GM23338 (cell line): ENCODE measurements at regions not wholly inside any gene's neighbourhood (a gene's known extent, or its start where the extent isn't known, plus 50 kb on each side); places are given as distances from the start of the nearest gene placed in this dataset.

ENCODE experiments used
- ATAC-seq: fragments of 200-7000 bp; cut with Tn5 transposase; 3 replicates; pipeline ENCODE4 v1.9.1; 2020
- DNase-seq: peaks from one replicate; pipeline ENCODE4 v3.0.0-alpha.2; 2015; ENCODE audit warnings: low spot score
- H2AFZ ChIP-seq: fragments of 200-600 bp; sonication (generic); 2 replicates; pipeline ENCODE4 v1.8.0; 2016; ENCODE audit warnings: antibody characterized with exemption, mild to moderate bottlenecking, moderate library complexity
- H3F3A ChIP-seq: fragments of 200-600 bp; sonication (generic); replicated peaks from 2 replicates; pipeline ENCODE4 v1.8.0; 2017; ENCODE audit warnings: antibody characterized with exemption, mixed run types, low read depth
- H3K27ac ChIP-seq: fragments of 200-600 bp; sonication (generic); 2 replicates; pipeline ENCODE4 v1.6.1; 2016; ENCODE audit warnings: low read depth
- H3K27me3 ChIP-seq: fragments of 200-600 bp; sonication (generic); 2 replicates; pipeline ENCODE4 v1.8.0; 2016; ENCODE audit warnings: mild to moderate bottlenecking, mixed run types, moderate library complexity; ENCODE audit not compliant: insufficient read depth
- H3K36me3 ChIP-seq: fragments of 200-600 bp; sonication (generic); 2 replicates; pipeline ENCODE4 v1.8.0; 2016; ENCODE audit warnings: mild to moderate bottlenecking; ENCODE audit not compliant: insufficient read depth
- H3K4me1 ChIP-seq: fragments of 200-600 bp; sonication (generic); 2 replicates; pipeline ENCODE4 v1.8.0; 2016; ENCODE audit warnings: mild to moderate bottlenecking, moderate library complexity; ENCODE audit not compliant: insufficient read depth
- H3K4me2 ChIP-seq: fragments of 200-600 bp; sonication (generic); 2 replicates; pipeline ENCODE4 v1.7.1; 2017; ENCODE audit warnings: mixed run types
- H3K4me3 ChIP-seq: fragments of 200-600 bp; sonication (generic); 2 replicates; pipeline ENCODE4 v1.6.1; 2016; ENCODE audit warnings: mixed run types
- H3K79me2 ChIP-seq: fragments of 200-600 bp; sonication (generic); replicated peaks from 2 replicates; pipeline ENCODE4 v1.8.0; 2017; ENCODE audit warnings: mild to moderate bottlenecking; ENCODE audit not compliant: insufficient read depth
- H3K9me2 ChIP-seq: fragments of 200-600 bp; sonication (generic); 2 replicates; pipeline ENCODE4 v1.8.0; 2017; ENCODE audit not compliant: insufficient read depth
- H4K20me1 ChIP-seq: fragments of 200-600 bp; sonication (generic); replicated peaks from 2 replicates; pipeline ENCODE4 v1.8.0; 2017; ENCODE audit warnings: mild to moderate bottlenecking; ENCODE audit not compliant: insufficient read depth
- H3K27ac Mint-ChIP-seq: 2 replicates; pipeline ENCODE4 v1.8.0; 2020; ENCODE audit warnings: inconsistent platforms, mild to moderate bottlenecking, moderate library complexity, mixed read lengths
- H3K27me3 Mint-ChIP-seq: 3 replicates; pipeline ENCODE4 v1.8.0; 2022; ENCODE audit warnings: low read depth, mild to moderate bottlenecking, moderate library complexity, mixed read lengths, inconsistent platforms; ENCODE audit not compliant: insufficient read depth, poor library complexity
- H3K36me3 Mint-ChIP-seq: 3 replicates; pipeline ENCODE4 v1.8.0; 2021; ENCODE audit warnings: low read depth, mild to moderate bottlenecking, inconsistent platforms, moderate library complexity, mixed read lengths
- H3K4me1 Mint-ChIP-seq: 3 replicates; pipeline ENCODE4 v1.8.0; 2020; ENCODE audit warnings: mild to moderate bottlenecking, inconsistent platforms, mixed read lengths
- H3K4me3 Mint-ChIP-seq: 3 replicates; pipeline ENCODE4 v1.8.0; 2021; ENCODE audit warnings: moderate library complexity, mild to moderate bottlenecking, inconsistent platforms, mixed read lengths
- H3K9me3 Mint-ChIP-seq: 3 replicates; pipeline ENCODE4 v1.8.0; 2020; ENCODE audit warnings: moderate library complexity, mild to moderate bottlenecking, inconsistent platforms, mixed read lengths
- CREB1 ChIP-seq: fragments of 250-450 bp; sonication (Bioruptor Pico); IDR thresholded peaks from 2 replicates; pipeline ENCODE4 v1.5.0; 2020; ENCODE audit warnings: low read depth, mild to moderate bottlenecking, moderate library complexity
- EZH2 ChIP-seq: fragments of 200-600 bp; sonication (generic); IDR thresholded peaks from one replicate; pipeline ENCODE4 v1.8.0; 2017; ENCODE audit warnings: antibody characterized with exemption, mild to moderate bottlenecking, low read depth; ENCODE audit not compliant: unreplicated experiment
- JUNB ChIP-seq: IDR thresholded peaks from one replicate; pipeline ENCODE4 v1.6.1; 2016; ENCODE audit warnings: antibody characterized with exemption; ENCODE audit not compliant: unreplicated experiment
- POLR2AphosphoS5 ChIP-seq: IDR thresholded peaks from 2 replicates; pipeline ENCODE4 v1.6.1; 2016; ENCODE audit warnings: antibody characterized with exemption, low read depth
- ZNF114 ChIP-seq: fragments of 250-450 bp; sonication (Bioruptor Pico); IDR thresholded peaks from 2 replicates; pipeline ENCODE4 v1.5.0; 2020; ENCODE audit warnings: mild to moderate bottlenecking, moderate library complexity
- TF ChIP-seq, protein P1 (sequence below): IDR thresholded peaks from 2 replicates; pipeline ENCODE4 v1.6.1; 2016; ENCODE audit warnings: antibody characterized with exemption
- TF ChIP-seq, protein P2 (sequence below): fragments of 250-450 bp; sonication (Bioruptor Pico); IDR thresholded peaks from 2 replicates; pipeline ENCODE4 v1.5.0; 2020; ENCODE audit warnings: mild to moderate bottlenecking, moderate library complexity

DNA sequence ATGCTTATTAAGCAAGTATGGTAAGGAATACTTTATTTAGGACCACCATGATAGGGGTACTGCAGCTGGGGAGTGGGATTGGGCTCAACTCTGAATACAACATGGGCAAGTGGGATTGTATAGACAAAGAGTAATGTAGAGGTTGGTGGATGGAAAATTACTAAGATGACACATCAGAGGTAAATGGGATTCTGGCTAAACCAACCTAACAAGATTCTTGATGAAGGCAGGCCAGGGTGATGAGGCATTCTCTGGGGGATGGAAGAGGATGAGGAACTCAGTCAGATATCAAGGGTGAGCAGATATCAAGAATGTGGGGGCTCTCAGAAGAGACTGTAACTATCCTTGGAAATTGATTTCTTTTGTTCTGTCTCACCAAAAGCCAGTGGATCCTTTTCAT lies 107.2 kb downstream of the NMUR2 start:
- no peaks in the 10 kb centered on the region for H3K27me3 ChIP-seq
- Mint-ChIP-seq H3K27me3 (peaks cover 2% of the 10 kb centered on the region), H3K9me3 (no peaks in the 10 kb centered on the region), H3K4me3 (no peak overlapping the region), H3K27ac (no peak overlapping the region), H3K36me3 (no peaks in the 10 kb centered on the region), H3K4me1 (no peaks in the 10 kb centered on the region)
- DNase-seq = no peak
- H3K79me2 ChIP-seq = no peaks in the 10 kb centered on the region
- no peaks in the 10 kb centered on the region for H3K9me2 ChIP-seq
- H3K36me3 ChIP-seq = no peaks in the 10 kb centered on the region
- no peak overlapping the region for H2AFZ ChIP-seq
- no peaks in the 10 kb centered on the region for H3F3A ChIP-seq
- no peak overlapping the region for H3K27ac ChIP-seq
- TF ChIP-seq JUNB (no peak), EZH2 (no peak), CREB1 (no peak), ZNF114 (CRISPR knock-in tag) (no peak), POLR2AphosphoS5 (no peak)
- TF ChIP-seq, protein P1, sequence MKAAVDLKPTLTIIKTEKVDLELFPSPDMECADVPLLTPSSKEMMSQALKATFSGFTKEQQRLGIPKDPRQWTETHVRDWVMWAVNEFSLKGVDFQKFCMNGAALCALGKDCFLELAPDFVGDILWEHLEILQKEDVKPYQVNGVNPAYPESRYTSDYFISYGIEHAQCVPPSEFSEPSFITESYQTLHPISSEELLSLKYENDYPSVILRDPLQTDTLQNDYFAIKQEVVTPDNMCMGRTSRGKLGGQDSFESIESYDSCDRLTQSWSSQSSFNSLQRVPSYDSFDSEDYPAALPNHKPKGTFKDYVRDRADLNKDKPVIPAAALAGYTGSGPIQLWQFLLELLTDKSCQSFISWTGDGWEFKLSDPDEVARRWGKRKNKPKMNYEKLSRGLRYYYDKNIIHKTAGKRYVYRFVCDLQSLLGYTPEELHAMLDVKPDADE = no peak
- TF ChIP-seq, protein P2, sequence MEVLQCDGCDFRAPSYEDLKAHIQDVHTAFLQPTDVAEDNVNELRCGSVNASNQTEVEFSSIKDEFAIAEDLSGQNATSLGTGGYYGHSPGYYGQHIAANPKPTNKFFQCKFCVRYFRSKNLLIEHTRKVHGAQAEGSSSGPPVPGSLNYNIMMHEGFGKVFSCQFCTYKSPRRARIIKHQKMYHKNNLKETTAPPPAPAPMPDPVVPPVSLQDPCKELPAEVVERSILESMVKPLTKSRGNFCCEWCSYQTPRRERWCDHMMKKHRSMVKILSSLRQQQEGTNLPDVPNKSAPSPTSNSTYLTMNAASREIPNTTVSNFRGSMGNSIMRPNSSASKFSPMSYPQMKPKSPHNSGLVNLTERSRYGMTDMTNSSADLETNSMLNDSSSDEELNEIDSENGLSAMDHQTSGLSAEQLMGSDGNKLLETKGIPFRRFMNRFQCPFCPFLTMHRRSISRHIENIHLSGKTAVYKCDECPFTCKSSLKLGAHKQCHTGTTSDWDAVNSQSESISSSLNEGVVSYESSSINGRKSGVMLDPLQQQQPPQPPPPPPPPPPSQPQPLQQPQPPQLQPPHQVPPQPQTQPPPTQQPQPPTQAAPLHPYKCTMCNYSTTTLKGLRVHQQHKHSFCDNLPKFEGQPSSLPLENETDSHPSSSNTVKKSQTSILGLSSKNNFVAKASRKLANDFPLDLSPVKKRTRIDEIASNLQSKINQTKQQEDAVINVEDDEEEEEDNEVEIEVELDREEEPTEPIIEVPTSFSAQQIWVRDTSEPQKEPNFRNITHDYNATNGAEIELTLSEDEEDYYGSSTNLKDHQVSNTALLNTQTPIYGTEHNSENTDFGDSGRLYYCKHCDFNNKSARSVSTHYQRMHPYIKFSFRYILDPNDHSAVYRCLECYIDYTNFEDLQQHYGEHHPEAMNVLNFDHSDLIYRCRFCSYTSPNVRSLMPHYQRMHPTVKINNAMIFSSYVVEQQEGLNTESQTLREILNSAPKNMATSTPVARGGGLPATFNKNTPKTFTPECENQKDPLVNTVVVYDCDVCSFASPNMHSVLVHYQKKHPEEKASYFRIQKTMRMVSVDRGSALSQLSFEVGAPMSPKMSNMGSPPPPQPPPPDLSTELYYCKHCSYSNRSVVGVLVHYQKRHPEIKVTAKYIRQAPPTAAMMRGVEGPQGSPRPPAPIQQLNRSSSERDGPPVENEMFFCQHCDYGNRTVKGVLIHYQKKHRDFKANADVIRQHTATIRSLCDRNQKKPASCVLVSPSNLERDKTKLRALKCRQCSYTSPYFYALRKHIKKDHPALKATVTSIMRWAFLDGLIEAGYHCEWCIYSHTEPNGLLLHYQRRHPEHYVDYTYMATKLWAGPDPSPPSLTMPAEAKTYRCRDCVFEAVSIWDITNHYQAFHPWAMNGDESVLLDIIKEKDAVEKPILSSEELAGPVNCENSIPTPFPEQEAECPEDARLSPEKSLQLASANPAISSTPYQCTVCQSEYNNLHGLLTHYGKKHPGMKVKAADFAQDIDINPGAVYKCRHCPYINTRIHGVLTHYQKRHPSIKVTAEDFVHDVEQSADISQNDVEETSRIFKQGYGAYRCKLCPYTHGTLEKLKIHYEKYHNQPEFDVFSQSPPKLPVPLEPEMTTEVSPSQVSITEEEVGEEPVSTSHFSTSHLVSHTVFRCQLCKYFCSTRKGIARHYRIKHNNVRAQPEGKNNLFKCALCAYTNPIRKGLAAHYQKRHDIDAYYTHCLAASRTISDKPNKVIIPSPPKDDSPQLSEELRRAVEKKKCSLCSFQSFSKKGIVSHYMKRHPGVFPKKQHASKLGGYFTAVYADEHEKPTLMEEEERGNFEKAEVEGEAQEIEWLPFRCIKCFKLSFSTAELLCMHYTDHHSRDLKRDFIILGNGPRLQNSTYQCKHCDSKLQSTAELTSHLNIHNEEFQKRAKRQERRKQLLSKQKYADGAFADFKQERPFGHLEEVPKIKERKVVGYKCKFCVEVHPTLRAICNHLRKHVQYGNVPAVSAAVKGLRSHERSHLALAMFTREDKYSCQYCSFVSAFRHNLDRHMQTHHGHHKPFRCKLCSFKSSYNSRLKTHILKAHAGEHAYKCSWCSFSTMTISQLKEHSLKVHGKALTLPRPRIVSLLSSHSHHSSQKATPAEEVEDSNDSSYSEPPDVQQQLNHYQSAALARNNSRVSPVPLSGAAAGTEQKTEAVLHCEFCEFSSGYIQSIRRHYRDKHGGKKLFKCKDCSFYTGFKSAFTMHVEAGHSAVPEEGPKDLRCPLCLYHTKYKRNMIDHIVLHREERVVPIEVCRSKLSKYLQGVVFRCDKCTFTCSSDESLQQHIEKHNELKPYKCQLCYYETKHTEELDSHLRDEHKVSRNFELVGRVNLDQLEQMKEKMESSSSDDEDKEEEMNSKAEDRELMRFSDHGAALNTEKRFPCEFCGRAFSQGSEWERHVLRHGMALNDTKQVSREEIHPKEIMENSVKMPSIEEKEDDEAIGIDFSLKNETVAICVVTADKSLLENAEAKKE (CRISPR knock-in tag) = no peak
- no peak for ATAC-seq
- H3K4me1 ChIP-seq = no peaks in the 10 kb centered on the region
- no peak overlapping the region for H3K4me3 ChIP-seq
- H3K4me2 ChIP-seq = no peak overlapping the region
- H4K20me1 ChIP-seq = no peaks in the 10 kb centered on the region
